ENCODE measurements at regions not wholly inside any gene's neighbourhood (a gene's known extent, or its start where the extent isn't known, plus 50 kb on each side); places are given as distances from the start of the nearest gene placed in this dataset.

GRCh38 chr5:159510282-159510681, 180.0 kb upstream of the IL12B start:
- TF ChIP-seq ETV6 (IDR thresholded peaks at IDR 0.05; ENCODE audit: borderline replicate concordance in 1 of 2, low read depth in 2 of 2, low read length in 1 of 2) (no peak), ETV6 (CRISPR knock-in tag; IDR thresholded peaks at IDR 0.05; ENCODE audit: borderline replicate concordance) (no peak), ZNF639 (CRISPR knock-in tag; conservative IDR thresholded peaks at IDR 0.05 in 1 of 2, IDR thresholded peaks at IDR 0.05 in 1 of 2) (no peak), CTCF (IDR thresholded peaks at IDR 0.05 in 2 of 3, conservative IDR thresholded peaks at IDR 0.05 in 1 of 3; ENCODE audit: insufficient read depth in 2 of 3, low read depth in 1 of 3, low read length in 3 of 3) (no peak), SMARCE1 (IDR thresholded peaks at IDR 0.05) (no peak), TAF1 (IDR thresholded peaks at IDR 0.05; ENCODE audit: control insufficient read depth, extremely low read depth, insufficient read depth, low read length, severe bottlenecking) (no peak), ZNF121 (CRISPR knock-in tag; conservative IDR thresholded peaks at IDR 0.05) (no peak), CHAMP1 (IDR thresholded peaks at IDR 0.05) (no peak), KLF1 (tag; IDR thresholded peaks at IDR 0.05) (no peak), RFX1 (IDR thresholded peaks at IDR 0.05) (no peak)
